Fibroblast of the aortic adventitia (primary cell): ENCODE measurements at regions not wholly inside any gene's neighbourhood (a gene's known extent, or its start where the extent isn't known, plus 50 kb on each side); places are given as distances from the start of the nearest gene placed in this dataset.

Source experiments
- DNase-seq: peaks from one replicate; pipeline ENCODE4 v3.0.0-alpha.2; 2010; ENCODE audit warnings: low read depth
- H3K4me3 ChIP-seq: 2 replicates; pipeline ENCODE4 v1.5.1; 2011; ENCODE audit warnings: low read depth, mild to moderate bottlenecking, control low read depth, low read length, moderate library complexity
- TF ChIP-seq, protein P1 (sequence below): IDR thresholded peaks from 2 replicates; pipeline ENCODE4 v1.5.1; 2011; ENCODE audit warnings: mild to moderate bottlenecking, low read length, control low read depth, inconsistent platforms; ENCODE audit not compliant: insufficient read depth

- TF ChIP-seq, protein P1, sequence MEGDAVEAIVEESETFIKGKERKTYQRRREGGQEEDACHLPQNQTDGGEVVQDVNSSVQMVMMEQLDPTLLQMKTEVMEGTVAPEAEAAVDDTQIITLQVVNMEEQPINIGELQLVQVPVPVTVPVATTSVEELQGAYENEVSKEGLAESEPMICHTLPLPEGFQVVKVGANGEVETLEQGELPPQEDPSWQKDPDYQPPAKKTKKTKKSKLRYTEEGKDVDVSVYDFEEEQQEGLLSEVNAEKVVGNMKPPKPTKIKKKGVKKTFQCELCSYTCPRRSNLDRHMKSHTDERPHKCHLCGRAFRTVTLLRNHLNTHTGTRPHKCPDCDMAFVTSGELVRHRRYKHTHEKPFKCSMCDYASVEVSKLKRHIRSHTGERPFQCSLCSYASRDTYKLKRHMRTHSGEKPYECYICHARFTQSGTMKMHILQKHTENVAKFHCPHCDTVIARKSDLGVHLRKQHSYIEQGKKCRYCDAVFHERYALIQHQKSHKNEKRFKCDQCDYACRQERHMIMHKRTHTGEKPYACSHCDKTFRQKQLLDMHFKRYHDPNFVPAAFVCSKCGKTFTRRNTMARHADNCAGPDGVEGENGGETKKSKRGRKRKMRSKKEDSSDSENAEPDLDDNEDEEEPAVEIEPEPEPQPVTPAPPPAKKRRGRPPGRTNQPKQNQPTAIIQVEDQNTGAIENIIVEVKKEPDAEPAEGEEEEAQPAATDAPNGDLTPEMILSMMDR: no peak
- H3K4me3 ChIP-seq: no peak overlapping the region
- no peak for DNase-seq
Measured at GRCh38 chr6:92934625-92935024, 484.7 kb downstream of the EPHA7 start.

GRCh38 chr6:92930171-92930570 lies 489.2 kb downstream of the EPHA7 start:
- no peak overlapping the region for H3K4me3 ChIP-seq
- TF ChIP-seq, protein P1: no peak
- no peak for DNase-seq

DNA sequence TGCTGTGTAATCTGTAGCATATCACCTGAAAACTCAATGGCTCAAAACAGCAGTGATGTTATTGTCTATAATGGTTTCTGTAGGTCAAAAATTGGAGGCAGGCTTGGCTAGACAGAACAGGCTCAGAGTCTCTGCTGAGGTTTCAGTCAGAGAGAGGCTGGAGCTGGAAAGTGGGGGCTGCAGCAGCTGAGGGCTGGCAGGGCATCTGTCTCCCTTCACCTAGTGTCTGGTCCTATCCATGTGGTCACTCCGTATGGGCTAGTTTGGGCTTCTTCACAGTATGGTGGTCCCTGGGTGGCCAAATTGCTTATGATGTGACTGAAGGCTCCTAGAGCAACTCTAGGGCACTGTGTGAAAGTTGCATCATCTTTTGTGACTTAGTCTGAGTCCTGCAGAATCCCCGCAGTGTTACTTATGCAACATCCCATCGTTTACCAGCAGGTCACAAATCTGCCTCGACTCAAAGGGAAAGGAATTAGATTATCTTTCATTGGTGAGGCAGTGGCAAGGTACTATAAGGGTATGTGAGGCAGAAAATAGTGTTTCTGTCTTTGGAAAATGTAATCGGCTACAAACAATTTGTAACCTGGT lies 497.0 kb downstream of the EPHA7 start:
- no peak overlapping the region for H3K4me3 ChIP-seq
- TF ChIP-seq, protein P1: no peak
- DNase-seq: no peak

DNA sequence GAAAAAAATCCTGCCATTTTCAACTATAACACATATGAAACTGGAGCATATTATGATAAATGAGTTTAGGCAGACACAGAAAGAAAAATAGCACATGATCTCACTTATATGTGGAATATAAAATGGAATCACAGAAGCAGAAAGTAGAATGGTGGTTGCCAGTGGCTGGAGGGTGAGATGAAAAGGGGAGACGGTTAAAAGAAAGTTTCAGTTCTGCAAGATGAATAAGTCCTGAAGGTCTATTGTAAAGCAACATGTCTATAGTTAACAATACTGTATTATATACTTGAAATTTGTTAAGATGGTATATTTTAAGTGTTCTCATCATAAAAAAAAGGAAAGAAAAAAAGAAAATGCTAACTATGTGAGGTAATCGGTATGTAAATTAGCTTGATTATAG lies 503.9 kb downstream of the EPHA7 start:
- no peak for DNase-seq
- no peak overlapping the region for H3K4me3 ChIP-seq

DNA sequence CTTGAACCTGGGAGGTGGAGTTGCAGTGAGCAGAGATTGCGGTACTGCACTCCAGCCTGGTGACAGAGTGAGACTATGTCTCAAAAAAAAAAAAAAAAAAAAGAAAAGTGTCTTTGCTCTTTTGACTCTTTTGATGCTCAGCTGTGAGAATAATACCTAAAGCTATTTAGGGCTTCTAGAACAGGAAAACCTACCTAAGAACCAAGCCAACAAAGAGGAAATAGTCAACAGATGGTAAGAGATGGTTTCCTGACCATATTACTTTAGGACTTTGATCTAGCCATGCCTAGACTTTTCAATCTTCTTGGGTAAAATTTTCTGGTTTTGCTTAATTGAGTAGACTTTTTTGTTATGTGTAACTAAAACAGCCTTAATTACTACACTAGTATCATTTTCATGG lies 508.1 kb downstream of the EPHA7 start:
- no peak overlapping the region for H3K4me3 ChIP-seq
- no peak for DNase-seq
- TF ChIP-seq, protein P1: no peak

More for the DNA sequence above, 503.9 kb downstream of the EPHA7 start:
- TF ChIP-seq, protein P1: no peak

- DNase-seq: no peak
- no peak overlapping the region for H3K4me3 ChIP-seq
- TF ChIP-seq, protein P1: no peak
Measured at GRCh38 chr6:92910646-92911045, 508.7 kb downstream of the EPHA7 start.

DNA sequence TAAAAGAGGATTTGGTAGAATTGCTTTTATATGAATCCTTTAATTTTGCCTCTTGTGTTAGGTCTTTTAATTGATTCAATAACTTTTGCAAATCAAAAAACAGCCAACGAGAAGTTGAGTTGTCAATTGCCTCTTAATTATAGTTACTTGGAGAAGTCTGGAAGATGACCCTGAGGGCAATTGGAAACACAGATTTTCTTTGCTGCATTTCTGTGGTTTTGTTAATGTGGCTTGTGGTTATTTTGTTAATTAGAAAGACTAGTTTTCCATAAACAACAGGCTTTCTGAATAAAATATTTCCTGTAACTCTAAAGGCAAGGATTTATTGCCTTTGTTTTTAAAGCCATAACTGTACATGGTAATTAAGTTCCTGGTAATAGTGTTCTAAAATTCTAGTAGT lies 513.0 kb downstream of the EPHA7 start:
- DNase-seq: no peak
- no peak overlapping the region for H3K4me3 ChIP-seq
- TF ChIP-seq, protein P1: no peak
